ENCODE measurements at regions not wholly inside any gene's neighbourhood (a gene's known extent, or its start where the extent isn't known, plus 50 kb on each side); places are given as distances from the start of the nearest gene placed in this dataset.

DNA sequence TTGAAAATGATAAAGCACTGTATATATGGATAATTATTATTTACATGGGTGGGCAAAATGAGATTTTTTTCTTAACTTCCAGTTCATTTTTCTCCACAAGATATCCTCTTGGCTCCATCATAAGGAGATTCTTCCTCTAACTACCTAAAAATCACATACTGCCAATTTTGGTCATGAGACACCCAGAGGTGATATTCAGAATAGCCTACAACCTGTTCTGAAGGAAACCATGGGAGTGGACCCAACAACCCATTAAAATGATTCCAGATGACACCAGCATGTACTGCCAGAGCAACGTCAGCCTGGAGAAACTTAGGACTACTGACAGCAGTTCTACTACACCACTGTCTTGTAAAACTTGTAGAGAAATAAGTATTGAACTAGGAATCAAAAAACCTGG, 136.3 kb upstream of the TMPO start:
- no peak for DNase-seq (ENCODE audit: extremely low read depth in 1 of 11, low read depth in 9 of 11, low spot score in 4 of 11)

DNA sequence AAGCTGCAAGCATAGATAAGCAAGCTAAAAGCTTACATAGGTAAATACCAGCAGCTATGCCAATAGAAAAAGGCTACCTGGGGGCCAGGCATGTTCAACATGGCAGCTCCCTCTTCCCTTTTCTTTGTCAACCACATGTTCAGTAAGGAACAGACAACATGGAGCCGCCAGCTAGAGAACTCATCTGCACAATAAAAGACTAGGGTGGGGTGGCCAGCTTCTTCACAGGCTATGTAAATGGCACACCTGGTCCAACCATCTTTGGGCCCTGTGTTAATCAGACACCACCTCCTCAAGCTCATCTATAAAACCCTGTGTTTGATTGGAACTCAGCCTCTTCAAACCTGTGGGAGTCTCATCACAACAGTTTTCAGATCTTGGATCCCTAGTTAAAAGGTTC, 129.7 kb upstream of the TMPO start:
- DNase-seq (ENCODE audit: extremely low read depth in 1 of 11, low read depth in 9 of 11, low spot score in 4 of 11) = no peak

DNA sequence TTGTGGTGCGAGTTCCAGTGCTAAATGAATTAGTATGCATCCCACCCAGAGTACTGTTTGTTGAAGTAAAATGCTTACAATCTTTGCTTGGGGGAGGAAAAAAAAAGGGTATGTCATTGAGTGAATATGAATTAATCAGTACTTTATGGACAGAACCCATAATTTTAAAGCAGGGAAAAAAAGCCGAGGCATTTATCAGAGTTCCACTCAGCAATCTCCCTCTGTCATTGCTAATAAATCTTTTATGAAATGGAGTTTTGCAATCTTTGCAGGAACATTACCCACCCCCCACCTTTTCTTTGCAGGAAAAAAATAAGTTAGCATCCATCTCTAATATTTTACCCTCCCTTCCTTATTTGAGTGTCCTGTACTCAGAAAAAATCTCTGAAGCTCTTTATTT, 127.9 kb upstream of the TMPO start:
- no peak for DNase-seq (ENCODE audit: extremely low read depth in 1 of 11, low read depth in 9 of 11, low spot score in 4 of 11)

DNA sequence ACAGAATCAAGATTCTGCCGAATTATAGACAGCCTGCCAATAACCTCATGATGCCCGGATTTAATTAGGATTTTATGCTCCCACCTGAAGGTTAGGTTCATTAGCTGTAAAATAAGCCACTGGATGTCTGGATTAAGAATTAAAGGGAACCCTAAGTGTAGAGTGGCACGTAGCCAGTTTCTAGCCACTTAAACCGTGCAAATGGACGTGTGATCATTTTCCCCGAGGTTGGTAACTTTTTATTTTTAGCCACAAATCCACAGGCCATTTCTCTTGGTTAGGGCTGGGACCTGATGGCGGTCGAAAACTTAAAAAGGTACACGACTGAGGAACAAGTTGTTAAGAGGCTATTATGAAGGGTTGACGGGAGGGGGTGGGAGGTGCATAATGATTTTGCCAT, 127.3 kb upstream of the TMPO start:
- no peak for DNase-seq (ENCODE audit: extremely low read depth in 1 of 11, low read depth in 9 of 11, low spot score in 4 of 11)

DNA sequence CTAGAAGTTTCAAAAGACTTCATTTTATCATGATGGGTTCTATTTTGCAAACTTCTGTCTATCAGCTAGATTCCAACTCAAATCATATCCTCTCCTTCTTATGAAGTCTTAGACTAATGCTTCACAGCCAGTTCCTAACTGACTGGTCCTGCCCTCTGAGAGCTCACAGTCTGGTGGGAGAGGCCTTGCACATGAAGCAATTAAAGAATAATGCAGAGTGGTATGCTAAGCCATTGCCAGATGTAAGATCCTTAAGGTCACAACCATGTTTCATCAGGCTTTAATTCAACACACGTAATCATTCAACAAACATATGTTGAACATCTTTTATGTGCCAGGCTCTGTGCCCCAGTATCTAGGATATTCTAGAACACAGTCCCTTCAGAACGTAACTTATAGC, 125.8 kb upstream of the TMPO start:
- no peak for DNase-seq (ENCODE audit: extremely low read depth in 1 of 11, low read depth in 9 of 11, low spot score in 4 of 11)

DNA sequence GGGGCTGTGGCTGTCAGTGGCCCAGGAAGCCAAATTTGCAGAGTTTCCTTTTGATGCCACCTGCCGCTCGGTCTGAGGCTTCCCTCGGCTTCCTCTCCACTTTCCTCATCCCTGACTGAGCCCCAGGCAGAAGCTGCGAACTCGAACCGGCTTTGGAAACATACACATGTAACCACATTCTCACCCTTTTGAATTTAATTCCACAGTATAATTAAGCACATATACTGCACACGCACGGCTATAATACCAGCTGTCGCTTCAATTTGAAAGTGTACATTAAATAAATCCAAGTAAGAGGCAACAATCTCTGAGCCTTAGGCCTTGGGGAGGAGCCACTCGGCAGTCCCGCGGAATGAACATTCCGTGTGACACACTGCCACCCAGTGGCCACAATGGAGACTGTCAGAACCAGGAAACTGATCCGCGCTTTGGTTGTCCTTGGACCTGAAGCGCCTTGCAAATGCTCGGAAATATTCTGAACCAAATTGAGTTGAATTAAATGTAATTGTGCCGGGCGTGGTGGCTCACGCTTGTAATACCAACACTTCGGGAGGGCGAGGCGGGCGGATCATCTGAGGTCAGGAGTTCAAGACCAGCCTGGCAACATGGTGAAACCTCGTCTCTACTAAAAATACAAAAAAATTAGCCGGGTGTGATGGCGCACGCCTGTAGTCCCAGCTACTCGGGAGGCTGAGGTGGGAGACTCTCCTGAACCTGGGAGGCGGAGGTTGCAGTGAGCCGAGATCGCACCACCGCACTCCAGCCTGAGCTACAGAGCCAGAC, 117.9 kb upstream of the TMPO start:
- peak in 10 of 11 donors; percentile 67 to 90 (median 74) for DNase-seq (ENCODE audit: extremely low read depth in 1 of 11, low read depth in 9 of 11, low spot score in 4 of 11)

DNA sequence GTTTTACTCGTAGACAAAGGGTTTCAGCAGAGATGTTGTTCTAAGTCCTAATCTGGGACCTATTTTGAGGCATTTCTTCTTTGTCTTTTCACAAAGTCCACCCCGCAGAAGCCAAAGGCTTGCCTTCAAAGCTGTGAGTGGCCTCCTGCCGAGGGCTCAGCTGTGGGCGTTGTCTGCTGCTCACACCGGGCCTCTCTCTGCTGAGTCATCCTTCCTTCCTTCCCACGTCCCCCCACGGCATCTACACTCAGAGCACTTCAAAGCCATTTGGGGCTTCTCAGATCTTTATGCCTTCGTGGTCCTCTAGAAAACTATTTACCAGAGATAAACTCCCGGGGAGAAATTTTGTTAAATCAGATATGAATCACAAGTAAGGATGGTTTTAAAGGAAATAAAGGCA, 115.9 kb upstream of the TMPO start:
- DNase-seq (ENCODE audit: extremely low read depth in 1 of 11, low read depth in 9 of 11, low spot score in 4 of 11) = no peak

DNA sequence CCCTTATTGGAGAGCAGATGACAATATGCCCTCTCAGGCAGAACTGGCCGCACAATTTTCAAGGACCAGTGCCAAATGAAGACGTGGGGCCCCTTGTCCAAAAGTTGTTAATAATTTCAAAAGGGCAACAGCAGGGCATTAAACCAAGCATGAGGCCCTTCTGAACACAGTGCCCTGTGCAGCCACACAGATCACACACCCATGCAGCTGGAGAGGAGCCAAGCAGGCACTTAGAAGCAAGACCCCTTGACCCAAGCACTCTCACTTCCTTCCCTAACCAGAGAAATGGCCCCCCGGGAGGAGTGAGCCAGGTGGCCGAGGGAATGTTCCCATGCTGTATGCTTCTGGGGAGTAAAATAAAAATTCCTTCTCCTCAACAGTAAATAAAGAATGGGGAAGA, 114.0 kb upstream of the TMPO start:
- peak in 1 of 11 donors; percentile 39 for DNase-seq (ENCODE audit: extremely low read depth in 1 of 11, low read depth in 9 of 11, low spot score in 4 of 11)

DNA sequence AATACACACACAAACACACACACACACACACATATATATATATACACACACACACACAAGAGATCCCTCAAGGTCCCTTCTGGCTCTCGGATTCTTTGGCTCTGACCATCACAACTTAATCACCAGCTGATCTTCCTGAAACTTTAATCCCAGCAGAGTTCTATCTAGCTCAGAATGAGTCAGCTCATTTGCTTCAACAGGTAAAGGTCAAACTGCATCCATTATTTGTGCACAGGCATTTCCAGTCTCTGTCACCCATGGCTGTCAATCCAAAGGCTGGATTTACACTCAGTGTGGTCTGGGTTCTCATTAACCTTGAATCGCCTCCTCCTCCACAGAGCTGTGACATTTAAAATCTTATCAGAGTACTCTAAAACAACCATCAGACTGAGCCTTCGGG, 113.3 kb upstream of the TMPO start:
- DNase-seq (ENCODE audit: extremely low read depth in 1 of 11, low read depth in 9 of 11, low spot score in 4 of 11) = no peak

DNA sequence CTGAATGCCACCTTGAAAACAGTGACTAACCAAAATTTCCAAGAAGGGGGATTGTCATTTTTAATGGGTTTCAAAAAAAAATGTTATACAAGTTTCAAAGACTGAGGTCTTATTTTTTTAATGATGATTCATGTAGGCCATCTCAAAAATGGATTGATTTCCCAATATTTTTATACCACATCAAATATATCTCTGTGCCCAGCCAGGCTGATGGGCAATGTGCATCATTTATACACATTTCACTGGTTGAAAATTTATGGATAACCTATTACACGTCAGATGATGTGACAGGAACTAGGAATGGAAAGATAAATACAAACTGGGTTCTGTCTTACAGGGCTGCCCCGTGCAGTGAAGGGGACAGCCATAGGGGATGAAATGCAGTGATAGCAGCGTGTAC, 112.7 kb upstream of the TMPO start:
- DNase-seq (ENCODE audit: extremely low read depth in 1 of 11, low read depth in 9 of 11, low spot score in 4 of 11) = no peak

DNA sequence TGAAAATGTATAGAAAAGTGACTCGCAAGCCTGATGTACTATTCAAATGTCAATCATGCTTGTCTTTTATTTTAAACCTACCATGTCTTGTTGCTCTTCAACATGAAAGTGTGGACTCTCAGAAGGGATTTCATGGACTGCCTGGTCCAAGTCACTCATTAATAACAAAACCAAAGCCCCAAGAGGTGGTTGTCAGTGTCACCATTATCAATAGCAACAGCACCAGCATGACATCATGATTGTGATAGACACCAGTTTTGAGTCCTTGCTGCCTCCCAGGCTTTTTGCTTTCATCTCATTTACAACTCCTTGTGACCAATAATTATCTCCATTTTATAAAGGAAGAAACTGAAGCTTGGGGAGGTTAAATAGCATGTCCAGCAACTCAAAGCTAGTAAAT, 112.0 kb upstream of the TMPO start:
- DNase-seq (ENCODE audit: extremely low read depth in 1 of 11, low read depth in 9 of 11, low spot score in 4 of 11) = no peak

DNA sequence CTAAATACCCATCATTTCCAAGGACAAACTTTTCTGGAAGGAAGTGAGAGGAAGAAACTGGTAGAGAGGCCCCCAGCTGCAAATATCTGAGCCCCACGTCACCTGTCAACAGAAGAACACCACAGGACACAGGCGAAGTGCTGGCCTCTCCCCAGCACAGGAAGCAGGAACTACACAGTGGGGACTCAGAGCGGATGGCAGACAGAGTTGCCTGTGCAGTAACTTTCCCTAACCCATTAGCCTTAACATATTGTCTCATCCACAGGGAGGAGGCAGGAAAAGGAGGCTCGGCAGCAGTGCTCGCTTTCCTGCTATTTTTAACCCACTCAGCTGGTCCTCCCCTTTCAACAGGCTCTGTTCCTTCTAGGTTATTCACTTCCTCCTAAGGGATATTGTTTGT, 111.5 kb upstream of the TMPO start:
- DNase-seq (ENCODE audit: extremely low read depth in 1 of 11, low read depth in 9 of 11, low spot score in 4 of 11) = no peak

DNA sequence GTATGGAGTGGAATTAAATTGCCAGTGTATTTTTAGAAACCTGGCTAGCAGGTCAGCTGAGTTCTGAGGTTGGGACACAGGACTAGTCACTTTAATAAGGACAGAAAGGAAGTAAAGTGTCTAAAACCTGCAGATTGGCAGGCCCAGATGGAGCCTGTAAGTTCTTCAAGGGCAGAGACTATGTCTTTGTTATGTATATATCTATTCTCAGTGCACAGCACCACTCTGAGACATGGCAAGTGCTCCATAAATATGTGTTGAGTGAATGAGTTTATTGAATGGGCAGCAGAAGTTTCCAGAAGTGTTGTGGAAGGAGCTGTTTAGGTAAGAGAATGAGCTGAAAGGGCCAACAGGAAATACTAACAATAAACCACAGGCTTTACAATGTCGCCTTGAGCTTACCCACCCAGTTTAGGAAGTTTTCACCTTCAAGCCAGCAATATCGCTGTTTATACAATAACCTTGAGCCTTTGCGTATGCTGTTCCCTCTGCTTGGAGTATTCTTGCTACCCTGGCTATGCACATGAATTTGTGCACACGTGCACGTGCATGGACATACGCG, 109.5 kb upstream of the TMPO start:
- DNase-seq (ENCODE audit: extremely low read depth in 1 of 11, low read depth in 9 of 11, low spot score in 4 of 11) = no peak

DNA sequence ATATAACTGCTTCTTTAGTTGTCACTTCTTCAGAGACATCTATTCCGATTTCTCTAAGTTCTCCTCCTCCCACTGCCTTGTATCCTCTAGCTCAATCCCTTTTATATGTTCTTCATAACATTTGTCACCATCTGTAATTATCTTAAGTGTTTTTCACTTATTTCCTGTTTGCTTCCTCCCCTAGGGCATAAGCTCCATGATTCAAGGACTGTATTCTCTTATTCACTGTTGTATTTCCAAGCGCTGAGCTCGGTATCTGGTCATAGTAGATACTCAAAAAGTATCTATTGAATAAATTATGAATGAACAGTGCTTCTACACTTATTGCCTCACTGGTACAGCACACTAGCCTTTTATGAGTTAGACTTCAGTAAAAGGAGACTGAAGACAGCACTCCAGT, 109.0 kb upstream of the TMPO start:
- DNase-seq (ENCODE audit: extremely low read depth in 1 of 11, low read depth in 9 of 11, low spot score in 4 of 11) = no peak

DNA sequence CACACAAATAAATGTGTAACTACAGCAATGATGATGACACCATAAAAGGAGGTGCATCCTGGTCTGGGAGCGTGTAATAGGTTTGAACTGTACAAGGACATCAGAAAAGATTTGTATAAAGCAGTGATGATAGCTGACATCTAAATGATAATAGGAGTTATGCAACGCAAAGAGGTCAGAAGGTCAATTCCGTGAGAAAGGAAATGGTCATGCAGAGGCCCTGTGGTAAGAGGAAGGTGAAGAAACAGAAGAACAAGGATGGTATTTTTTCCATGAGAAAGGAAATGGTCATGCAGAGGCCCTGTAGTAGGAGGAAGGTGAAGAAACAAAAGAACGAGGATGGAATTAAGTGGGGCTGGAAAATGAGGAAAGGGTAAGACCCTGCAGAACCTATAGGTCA, 106.7 kb upstream of the TMPO start:
- no peak for DNase-seq (ENCODE audit: extremely low read depth in 1 of 11, low read depth in 9 of 11, low spot score in 4 of 11)

DNA sequence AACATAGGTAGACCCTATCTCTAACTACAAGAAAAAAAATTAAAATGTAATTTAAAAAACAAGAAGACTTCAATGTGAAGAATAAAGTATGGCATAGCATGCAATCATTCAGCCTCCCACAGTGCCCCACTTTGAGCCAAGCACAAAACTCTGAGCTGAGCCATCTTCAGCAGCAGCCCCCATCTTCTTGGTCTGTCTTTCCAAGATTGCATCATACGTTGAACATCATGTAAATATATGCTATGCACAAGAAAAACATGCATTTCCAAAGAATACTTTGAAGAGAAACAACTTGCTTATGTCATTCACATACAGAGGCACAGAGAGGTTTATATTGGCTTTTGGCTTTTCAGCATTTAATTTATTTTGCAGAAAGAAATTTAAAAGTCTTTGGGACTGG, 105.8 kb upstream of the TMPO start:
- no peak for DNase-seq (ENCODE audit: extremely low read depth in 1 of 11, low read depth in 9 of 11, low spot score in 4 of 11)

DNA sequence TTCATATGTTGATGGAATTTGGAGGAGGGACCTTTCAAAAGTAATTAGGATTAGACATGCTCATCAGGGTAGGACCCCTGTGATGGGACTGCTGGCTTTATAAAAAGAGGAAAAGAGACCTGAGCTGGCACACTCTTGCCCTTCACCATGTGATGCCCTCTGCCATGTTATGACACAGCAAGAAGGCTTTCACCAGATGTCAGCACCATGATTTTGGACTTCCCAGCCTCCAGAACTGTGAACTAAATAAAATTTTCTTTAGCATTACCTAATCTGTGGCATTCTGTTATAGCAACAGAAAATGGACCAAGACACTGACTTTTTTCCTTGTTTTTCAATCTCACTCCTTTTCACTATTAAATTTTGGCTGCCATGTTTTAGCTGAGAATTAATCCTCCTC, 105.0 kb upstream of the TMPO start:
- DNase-seq (ENCODE audit: extremely low read depth in 1 of 11, low read depth in 9 of 11, low spot score in 4 of 11) = no peak

DNA sequence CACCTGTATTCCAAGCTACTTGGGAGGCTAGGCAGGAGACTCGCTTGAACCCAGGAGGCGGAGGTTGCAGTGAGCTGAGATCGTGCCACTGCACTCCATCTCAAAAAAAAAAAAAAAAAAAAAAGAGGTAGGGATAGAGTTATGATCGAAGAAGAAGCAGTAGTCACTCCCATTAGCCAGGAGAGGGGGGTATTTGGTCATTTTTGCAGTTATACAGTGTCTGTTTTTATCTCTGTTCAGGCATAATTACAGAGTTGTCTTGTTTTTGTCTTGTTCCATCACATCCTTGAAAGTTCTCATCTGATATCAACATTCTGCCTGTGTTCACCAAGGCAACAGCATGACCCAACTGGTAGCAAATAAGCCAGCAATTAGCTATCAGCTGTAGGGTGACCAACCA, 98.5 kb upstream of the TMPO start:
- DNase-seq (ENCODE audit: extremely low read depth in 1 of 11, low read depth in 9 of 11, low spot score in 4 of 11) = no peak

DNA sequence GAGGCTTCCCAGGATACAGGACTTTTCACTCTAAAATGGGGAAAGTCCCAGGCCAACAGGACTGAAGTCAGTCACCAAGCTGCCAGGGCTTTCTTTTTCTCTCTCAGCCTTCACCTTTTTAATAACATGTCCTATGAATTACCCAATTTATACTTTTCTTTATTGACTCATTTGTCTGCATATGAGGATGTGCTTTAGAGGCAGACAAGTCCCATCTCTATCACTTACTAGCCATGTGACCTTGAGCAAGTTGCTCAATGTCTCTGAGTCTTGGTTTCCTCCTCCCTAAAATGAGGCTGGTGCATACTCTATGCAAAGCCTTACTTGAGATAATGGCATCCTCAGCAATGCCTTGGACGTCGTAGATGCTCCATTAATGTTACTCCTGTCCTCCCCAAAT, 98.1 kb upstream of the TMPO start:
- DNase-seq (ENCODE audit: extremely low read depth in 1 of 11, low read depth in 9 of 11, low spot score in 4 of 11) = no peak

DNA sequence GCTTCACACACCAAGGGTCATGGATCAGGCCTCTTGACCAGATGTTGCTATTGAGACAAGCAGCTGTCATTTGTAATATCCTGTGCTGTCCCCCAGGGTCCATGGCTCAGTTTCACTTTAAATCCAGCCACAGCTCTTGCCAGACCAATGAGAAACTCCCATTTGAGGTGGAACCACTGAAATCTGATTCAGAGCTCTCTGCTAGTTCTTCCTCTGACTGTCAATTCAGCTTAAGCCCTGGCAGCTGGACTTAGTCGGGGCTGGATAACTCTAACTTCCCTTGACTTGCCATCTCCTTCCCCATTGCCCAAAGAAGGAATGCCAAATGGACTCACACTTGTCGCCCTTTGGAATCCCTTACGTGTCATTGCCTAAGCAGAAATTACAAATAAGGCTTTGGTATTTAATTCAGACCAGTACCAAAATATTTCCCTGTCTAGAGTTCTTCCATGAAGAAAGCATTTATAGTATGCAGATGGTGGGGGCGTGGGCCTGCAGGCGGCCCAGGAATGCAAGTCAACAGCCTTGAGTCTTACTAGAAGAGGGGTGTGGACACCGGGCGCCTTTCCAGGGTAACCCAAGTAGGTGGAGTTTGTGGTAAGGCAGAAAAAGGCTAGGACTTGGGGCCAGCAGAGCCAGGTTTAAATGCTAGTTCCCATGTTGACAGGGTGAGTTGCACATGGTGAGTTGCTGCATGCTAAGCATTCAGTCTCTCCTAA, 96.9 kb upstream of the TMPO start:
- DNase-seq (ENCODE audit: extremely low read depth in 1 of 11, low read depth in 9 of 11, low spot score in 4 of 11) = peak in 6 of 11 donors; percentile 35 to 62 (median 48)
